GM21367 (cell line): ENCODE measurements at regions not wholly inside any gene's neighbourhood (a gene's known extent, or its start where the extent isn't known, plus 50 kb on each side); places are given as distances from the start of the nearest gene placed in this dataset.
"Not testable (repeated sequence)": the region's sequence is repeated elsewhere in the genome, so short reads cannot be mapped to it uniquely, and the experiment has no call there.

Source experiments
- ATAC-seq: cut with Tn5 transposase; IDR thresholded peaks from one replicate; pipeline ENCODE4 v1.9.1; 2021; ENCODE audit not compliant: unreplicated experiment

DNA sequence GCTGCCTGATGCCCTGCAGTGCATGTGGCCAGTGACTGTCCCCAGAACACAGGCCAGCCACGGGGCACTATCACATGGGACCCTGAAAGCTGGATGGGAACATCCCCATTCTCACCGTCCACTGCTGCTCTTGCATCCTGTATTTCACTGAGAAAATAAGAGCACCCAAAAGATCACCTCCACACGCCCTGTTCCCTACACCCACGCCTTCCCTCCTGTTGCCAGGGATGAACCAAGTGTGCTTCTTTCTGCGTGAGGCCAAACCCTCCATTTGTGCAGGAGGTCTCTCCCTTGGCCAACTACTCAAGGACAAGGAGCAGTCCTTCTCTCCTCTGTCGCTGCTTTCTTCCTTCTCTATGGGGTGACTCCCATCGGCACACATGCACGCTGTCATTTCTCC lies 118.3 kb downstream of the LRRC37A3 start:
- not testable (repeated sequence) for ATAC-seq

DNA sequence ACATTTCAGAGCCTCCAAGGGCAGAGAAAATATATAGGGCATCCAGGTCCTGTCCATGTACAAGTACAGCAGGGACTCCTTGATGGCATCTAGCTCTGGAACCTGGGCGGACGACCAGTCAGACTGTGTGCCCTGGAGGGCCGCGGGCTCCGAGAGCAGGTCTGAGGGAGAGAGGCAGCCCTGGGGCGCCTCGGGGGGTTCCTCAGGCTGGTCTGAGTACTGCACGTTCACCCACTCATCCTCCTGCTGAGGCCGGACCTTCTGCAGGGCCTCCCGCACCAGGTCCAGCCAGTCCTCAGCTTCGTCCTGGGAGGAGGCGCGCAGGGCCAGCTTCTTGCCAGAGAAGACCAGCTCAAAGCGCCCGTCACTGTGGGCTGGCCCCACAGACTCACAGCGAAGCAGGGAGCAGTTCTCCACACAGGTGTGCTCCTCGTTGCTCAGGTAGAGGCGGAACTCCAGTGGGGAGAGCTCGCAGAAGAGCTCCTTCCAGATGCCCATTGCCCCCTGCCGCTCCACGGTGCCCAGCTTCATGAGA lies 118.8 kb downstream of the LRRC37A3 start:
- ATAC-seq: not testable (repeated sequence)

DNA sequence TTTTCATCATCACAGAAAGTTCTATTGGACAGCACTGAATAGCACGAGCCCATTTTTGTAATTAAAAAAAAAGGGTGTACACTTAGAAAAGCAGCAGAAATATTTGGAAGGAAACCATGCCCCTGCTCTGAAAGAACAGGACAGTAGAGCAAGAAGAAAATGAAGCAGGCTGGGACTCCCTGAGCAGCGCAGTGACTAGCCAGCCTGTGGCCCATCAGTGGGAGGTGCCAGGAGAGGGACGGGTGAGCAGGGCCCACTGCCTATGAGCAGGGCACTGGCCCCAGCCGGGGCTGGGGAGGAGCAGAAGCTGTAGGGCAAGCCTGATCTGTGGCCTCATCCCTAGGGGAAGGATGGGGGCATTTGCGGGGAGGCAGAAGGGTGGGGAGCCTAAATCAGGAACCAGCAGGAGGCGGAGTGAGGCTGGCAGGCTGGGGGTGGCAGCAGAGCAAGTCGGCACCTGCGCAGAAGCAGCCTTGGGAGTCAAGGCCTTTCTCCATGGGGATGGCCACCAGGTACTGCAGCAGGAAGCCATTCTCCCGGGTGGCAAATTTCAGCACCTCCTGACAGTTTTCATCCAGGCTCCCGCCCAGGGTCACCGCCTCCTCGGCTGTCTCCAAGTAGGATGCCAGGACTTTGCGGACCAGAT lies 119.6 kb downstream of the LRRC37A3 start:
- not testable (repeated sequence) for ATAC-seq

DNA sequence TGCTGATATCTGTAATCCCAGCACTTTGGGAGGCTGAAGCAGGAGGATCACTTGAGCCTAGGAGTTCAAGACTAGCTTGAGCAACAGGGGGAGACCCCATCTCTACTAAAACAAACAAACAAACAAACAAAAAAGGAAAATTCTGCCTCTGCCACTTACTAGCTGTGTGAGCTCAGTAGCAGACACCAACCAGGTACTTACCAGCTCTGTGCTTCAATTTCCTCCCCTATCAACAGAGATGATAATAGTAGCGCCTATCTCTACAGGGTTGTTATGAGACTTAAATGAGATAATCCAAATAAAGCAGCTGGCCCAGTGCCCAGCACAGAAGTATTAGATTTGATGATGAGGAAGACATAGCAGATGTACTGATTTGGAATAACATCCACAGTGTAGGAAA lies 120.3 kb downstream of the LRRC37A3 start:
- ATAC-seq: not testable (repeated sequence)

DNA sequence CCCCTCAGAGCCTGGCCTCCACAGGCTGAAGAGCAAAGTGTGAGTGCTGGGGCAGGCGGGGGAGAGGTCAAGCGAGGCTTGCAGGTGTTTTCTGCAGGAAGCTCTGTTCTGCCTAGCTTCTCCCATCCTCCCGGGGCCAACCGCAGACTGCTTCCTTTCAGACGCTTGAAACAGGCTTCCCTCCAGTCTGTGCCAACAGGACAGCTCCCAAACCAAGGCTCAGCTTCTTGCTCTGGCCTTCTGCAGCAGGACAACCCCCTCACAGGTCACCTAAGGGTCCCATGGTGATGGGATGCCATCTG lies 120.8 kb downstream of the LRRC37A3 start:
- not testable (repeated sequence) for ATAC-seq

DNA sequence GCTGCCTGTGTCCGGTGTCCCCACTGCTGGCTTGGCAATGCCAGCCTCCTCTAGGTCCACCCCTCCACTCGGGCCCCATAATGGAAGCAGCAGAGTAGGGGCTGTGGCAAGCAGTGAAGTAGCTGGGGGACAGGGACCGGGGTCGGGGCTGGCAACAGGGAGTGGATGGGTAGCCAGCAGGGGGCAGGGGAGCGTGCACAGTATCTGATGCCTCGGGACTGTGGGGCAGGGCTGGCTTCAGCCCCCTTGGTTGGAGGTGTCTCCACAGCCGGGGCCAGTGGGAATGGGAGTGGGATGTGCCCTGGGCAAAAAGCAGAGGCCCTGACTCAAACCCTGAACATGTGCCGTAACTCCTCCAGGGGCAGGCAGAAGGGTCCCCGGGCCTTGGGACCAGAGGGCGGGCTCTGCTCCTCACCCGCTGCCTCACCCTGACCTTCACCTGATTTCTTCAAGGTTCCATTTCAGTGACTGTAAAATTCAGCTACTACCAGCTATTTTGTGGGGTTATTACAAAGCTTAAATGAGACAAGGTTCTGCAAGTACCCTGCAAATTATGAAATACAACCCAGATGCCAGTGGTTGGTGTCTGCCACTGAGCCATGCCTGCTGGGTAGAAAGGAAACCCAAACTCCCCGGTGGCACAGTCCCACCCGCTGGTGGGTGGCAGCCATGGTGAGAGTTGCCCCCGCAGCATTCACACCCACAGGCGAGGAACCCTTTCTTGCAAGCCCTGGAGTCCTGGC lies 121.4 kb downstream of the LRRC37A3 start:
- ATAC-seq: not testable (repeated sequence)

DNA sequence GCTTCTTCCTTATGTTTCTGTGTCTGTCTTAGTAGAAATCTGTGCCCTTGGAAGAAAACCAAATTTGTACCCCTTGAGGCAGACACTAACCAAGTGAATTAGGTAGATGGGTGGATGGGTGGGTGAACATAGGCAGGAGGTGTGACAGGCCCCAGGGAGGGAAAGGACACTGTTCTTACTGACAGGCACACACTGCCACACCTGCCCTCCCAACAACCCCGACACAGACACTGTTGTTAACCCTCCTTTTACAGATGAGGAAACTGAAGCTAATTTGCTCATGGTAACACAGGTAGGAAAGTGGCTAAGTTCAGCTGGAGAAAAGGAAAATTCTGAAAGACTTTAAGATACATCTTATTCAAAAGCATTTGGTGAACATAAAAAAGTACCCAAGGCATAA lies 123.9 kb downstream of the LRRC37A3 start:
- not testable (repeated sequence) for ATAC-seq

DNA sequence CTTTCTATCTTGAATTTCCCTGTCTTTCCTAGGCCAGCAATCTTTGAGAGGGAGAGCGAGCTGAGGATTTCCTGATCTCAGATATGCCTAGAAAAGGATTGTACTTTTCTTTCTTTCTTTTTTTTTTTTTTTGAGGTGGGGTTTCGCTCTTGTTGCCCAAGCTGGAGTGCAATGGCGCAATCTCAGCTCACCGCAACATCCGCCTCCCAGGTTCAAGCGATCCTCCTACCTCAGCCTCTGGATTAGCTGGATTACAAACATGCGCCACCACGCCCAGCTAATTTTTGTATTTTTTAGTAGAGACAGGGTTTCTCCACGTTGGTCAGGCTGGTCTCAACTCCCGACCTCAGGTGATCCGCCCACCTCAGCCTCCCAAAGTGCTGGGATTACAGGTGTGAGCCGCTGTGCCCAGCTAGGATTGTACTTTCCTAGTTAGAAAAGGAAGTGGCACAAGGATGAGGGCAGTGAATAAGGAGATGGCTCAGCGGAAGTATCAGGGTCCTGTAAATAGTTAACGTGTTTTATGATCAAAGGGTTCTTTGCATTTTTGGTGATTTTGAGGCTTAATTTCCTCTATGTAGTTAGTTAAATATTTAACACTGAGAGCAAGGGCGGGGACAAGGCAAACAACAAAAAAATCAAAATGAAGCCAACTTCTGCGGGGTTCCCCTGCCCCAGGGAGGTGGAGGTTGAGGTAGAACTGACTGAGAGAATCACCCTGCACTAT lies 124.6 kb downstream of the LRRC37A3 start:
- ATAC-seq: not testable (repeated sequence)

DNA sequence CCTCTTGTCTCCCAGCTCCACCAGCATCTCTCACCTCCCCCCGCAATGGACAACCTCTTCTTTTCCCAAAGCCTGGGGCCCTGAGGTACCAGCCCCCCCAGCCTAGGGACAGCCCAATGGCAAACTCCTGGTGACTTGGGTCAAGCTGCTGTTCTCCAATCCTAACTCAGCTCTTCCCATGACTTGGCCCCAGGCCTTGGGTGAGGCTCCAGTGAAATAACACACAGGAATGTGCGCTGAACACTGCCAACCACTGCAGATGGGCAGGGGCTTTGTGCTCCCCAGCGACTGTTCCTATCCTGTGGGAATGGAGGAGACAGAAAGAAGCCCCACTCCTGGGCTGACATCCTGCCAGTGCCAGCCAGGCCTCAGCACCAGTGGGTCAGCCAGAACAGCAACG lies 125.2 kb downstream of the LRRC37A3 start:
- not testable (repeated sequence) for ATAC-seq

DNA sequence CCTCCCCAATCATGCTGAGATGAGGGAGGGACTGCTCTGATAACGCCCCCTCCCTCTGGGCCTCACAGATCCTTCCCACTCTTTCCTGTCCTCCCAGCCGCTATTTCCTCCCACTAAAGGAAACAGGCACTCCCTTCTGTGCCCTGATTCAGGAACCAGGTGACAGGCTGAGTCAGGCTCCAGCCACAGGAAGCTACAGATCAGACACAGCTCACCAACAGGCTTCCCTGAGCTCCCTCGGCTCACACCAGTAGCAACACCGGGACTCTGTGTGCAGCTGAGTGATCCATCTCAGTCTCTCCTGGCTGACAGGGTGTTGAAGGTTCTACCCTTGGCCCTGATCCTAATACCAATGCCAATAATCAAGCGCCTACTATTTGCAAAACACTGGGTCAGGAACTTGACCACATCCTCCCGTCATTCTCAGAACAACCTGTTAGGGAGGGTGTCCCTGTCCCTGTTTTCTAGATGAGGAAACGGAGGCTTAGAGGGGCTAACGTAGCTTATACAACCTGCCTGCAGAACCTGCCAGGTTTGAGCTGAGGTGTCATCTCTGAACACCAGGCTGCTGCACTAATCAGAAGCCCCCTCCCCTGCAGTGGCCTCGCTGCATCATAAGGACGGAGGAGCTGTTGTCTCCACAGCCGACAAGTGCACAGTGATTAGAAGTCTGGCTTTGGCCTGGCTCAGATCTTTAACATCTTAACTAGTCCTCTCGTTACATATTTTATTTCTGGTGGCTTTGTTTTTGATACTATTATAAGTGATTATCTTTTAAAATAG lies 126.3 kb downstream of the LRRC37A3 start:
- ATAC-seq: not testable (repeated sequence)

DNA sequence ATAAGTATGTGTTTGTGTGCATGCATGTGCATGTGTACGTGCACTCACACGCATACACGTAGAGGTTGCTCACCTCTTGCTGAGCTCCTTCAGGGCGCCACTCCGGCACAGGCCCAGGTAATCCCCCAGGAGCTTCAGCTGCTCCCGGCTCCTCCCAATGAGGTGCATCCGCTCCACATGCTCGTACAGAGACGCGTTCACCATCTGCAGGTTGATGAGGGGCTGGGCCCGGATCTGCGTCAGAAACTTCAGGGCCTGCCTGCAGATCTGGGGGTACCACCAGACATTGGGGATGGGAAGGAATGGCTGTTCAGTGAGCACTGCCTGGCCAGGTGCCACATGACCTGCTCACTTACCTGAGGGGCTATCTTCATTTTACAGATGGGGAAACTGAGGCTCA lies 127.0 kb downstream of the LRRC37A3 start:
- ATAC-seq: not testable (repeated sequence)

DNA sequence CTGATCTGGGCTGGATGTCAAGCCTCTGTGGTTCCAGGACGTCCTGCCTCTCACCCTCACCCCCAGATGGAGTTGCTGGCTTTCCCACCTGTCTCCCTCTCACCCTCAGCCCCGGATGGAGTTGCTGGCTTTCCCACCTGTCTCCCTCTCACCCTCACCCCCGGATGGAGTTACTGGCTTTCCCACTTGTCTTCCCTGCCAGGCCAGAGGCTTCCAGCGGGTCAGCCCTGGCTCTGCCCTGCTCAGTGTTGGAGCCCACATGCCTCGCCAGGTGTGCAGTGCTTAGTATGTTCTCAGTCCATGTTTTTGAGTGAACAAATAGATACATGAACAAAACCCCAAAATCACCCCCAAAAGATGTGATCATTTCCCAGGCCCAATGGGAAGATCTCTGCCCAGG lies 127.6 kb downstream of the LRRC37A3 start:
- ATAC-seq: not testable (repeated sequence)

DNA sequence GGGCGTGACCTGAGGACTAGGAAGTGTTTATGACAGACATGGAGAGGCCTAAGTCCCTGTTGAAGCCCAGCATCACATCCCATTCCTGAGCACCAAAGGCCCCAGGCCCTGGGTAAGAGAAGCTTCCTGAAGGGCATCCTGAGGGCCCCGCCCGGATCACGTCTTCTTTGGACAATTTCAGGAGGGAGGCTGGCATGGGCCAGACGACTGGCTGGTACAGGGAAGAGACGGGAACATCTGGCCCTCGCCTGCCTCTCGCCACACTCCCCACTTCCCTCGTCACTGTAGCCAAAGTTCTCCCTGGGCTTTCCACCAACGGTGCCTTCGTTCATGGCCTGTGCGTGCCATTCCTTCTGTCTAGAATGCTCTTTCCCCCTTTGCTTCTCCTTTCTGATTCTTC lies 128.1 kb downstream of the LRRC37A3 start:
- not testable (repeated sequence) for ATAC-seq

DNA sequence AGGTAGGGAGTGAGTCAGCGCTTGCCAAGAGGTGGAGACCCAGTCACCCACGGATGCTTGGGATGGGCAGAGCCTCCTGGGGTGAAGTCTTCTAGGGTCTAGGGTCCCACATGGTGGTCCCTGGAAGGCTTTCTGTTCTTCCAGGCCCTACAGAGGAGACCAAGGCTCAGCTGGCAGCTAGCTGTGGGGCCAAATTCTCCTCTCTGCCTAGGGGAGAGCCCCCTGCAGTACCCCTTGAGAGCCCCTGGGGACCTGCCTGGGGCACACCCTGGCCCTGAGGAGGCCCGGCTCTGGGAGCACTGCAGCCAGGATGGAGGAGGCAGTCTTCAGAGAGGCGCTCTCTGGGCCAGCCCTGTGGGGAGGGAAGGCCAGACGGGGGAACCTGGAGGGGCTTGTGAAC lies 128.6 kb upstream of the SMURF2 start:
- ATAC-seq: not testable (repeated sequence)

DNA sequence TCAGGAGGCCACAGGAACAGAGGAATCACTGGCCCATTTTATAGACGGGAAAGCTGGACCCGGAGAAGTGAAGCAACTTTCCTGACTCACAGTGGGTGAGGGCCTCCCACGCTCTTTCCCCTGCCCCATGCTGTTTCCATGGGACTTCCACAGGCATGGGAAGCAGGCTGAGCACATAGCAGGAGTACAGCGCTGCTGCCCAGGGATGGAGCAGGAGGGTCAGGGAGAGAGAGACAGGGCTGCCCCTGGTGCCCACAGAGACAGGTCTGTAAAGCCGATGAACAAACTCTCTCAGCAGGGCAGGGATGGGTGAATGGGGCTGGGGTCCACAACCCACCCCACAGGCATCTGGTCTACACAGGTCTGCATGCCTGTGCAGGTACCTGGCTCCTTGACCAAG lies 128.1 kb upstream of the SMURF2 start:
- not testable (repeated sequence) for ATAC-seq

DNA sequence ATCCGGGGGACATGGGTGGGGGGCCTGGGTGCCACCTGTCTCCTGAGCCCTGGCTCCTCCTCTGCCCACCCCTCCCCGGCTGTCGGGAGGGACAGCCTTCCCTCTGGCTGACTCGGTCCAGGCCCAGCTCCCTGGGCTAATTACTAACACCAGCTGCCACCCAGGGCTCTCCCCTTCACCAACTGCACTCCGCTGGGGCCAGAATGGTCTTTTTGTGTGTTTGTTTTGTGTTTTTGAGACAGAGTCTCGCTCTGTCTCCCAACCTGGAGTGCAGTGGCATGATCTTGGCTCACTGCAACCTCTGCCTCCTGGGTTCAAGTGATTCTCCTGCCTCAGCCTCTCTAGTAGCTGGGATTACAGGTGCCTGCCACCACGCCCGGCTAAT lies 126.9 kb upstream of the SMURF2 start:
- not testable (repeated sequence) for ATAC-seq

DNA sequence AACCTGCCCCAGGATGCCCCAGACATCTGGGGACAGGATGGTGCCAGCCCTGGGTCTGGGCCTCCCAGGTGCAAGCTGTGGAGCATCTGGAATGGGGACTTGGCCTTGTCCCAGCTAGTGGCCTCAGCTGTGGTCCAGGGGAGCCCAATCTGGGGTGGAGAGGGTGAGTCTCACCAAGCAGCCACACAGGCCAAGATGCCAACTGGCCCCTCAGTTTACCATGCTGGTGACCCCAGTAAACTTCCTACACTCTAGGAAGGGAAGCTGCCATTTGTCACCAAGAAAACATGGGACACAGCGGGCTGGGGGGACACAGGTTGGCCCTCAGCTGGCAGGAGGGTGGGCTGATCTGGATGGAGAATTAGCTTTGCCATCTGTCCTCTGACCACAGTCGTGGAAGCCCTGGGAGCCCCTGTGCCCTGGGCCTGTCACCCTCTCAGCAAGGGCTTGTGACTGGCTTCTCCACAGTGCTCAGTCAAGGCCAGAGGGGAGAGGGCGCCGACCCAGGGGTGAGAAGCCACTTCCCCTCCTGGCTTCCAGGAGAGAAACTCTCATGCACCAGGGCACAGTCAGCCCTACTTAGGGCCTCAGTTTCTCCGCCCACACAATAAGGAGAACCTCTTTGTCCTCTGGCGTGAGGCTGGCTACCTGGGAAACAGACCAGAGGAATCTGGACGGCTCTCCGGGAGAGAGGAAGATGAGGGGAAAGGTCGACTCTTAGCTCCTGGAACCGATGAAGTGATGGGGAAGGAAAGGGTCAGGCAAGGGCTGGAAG lies 126.4 kb upstream of the SMURF2 start:
- ATAC-seq: no peak

DNA sequence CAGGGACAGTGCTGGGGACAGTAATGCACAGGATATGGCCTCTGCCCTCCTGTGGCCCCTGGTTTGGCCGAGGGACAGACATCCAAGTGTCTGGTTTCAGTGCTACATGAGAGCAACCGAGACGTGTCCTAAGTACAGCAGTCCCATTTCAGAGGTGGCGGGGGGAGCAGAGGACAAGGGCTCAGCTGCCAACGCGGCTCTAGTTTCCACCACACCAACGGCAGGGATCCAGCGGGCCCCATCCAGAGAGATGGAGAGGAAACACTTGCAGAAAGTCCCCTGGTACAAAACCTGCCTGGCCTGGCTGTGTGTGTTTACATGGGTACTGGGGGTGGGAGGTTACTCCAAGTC lies 125.8 kb upstream of the SMURF2 start:
- ATAC-seq: no peak

DNA sequence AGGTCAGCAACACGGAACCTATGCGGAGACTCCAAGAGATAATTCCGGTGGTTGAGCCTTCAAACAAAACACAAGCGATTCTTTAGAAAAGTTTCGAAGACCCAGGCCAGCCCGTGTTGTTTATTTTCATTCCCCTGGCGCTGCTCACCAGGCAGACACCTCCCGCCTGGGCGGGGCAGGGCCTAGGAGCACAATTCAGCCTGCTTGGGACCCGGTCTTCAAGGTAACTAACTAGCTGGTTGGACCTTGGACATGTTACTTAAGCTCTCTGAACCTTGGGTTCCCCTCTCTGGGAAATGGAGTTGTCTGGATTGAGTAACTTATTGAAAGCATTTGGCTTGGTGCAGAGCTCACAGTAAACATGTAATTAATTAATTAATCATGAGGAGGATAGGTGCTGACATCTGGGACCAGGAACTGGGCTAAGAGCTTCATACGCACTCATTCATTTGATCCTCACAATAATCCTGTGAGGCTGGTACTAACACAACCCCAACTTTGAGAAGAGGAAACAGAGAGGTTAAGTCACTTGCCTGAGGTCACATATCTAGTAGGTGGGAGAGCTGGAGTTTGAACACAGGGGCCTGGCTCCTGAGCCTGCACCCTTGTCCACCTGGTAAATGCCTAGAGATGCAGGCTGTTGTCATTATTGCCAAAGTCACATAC lies 125.3 kb upstream of the SMURF2 start:
- no peak for ATAC-seq

DNA sequence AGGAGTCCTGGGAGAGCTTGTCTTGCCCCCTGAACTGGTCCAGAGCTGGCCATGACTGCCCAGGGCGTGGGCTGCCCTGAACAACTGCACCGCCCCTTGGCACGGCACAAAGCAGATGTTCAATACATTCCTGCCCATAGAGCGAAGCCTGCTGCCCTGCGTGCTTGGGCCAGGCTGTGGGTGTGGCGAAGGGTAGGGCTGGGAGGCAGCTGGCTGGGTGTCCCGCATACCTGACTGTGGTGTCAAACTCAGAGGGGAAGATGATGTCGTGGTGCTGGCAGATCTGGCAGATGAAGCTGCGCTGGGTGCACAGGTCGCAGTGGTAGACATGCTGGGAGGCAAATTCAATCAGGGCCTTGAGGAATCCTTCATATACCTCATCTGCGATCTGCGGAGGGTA lies 124.2 kb upstream of the SMURF2 start:
- no peak for ATAC-seq
